ENCODE measurements at regions not wholly inside any gene's neighbourhood (a gene's known extent, or its start where the extent isn't known, plus 50 kb on each side); places are given as distances from the start of the nearest gene placed in this dataset.

DNA sequence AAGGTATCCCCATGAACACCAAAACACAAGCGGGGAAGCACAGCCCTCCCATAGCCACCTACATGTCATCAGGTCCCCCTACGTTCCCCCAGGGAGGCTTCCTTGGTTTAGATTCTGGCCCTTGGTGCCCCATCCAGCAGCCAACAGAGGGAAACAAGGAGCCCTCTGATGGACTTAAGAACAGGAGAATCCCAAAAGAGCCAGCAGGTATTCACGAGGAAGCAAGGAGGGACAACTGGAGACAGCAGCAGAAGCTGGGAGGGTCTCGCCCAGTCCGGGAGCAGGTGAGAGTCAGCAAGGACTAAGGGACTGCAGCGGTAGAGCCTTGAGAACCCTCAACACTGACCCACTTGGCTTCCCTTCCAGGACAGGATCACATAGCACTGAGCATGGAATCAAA lies 58.4 kb upstream of the TOP1 start:
- FAIRE-seq (no peak), DNase-seq (ENCODE audit: low read depth) (no peak)
- TF ChIP-seq, protein P1, sequence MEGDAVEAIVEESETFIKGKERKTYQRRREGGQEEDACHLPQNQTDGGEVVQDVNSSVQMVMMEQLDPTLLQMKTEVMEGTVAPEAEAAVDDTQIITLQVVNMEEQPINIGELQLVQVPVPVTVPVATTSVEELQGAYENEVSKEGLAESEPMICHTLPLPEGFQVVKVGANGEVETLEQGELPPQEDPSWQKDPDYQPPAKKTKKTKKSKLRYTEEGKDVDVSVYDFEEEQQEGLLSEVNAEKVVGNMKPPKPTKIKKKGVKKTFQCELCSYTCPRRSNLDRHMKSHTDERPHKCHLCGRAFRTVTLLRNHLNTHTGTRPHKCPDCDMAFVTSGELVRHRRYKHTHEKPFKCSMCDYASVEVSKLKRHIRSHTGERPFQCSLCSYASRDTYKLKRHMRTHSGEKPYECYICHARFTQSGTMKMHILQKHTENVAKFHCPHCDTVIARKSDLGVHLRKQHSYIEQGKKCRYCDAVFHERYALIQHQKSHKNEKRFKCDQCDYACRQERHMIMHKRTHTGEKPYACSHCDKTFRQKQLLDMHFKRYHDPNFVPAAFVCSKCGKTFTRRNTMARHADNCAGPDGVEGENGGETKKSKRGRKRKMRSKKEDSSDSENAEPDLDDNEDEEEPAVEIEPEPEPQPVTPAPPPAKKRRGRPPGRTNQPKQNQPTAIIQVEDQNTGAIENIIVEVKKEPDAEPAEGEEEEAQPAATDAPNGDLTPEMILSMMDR (IDR thresholded peaks at IDR 0.05; ENCODE audit: insufficient read depth, low read length, severe bottlenecking) = peak; percentile 5
- H3K27me3 ChIP-seq (ENCODE audit: control insufficient read depth, insufficient read depth, low read length) = no peaks in the 10 kb centered on the region
- H3K36me3 ChIP-seq (ENCODE audit: control insufficient read depth, insufficient read depth, low read length) = no peaks in the 10 kb centered on the region
- no peak overlapping the region for H3K4me3 ChIP-seq (ENCODE audit: low read depth, low read length)

DNA sequence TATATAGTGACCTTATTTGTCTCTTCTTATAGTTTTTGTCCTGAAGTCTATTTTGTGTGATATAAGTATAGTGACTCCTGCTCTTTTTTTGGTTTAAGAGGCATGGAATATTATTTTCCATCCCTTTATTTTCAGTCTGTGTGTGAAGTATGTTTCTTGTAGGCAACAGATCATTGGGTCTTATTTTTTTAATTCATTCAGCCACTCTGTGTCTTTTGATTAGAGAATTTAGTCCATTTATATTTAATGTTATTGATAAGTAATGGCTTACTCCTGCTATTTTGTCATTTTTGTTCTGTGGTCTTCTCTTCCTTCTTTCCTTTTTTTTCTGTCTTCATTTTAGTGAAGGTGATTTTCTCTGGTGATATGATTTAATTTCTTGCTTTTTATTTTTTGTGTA lies 51.4 kb upstream of the TOP1 start:
- no peaks in the 10 kb centered on the region for H3K27me3 ChIP-seq (ENCODE audit: control insufficient read depth, insufficient read depth, low read length)
- H3K36me3 ChIP-seq (ENCODE audit: control insufficient read depth, insufficient read depth, low read length) = no peaks in the 10 kb centered on the region
- no peak overlapping the region for H3K4me3 ChIP-seq (ENCODE audit: low read depth, low read length)
- FAIRE-seq (no peak), DNase-seq (ENCODE audit: low read depth) (no peak)
- TF ChIP-seq, protein P1 (IDR thresholded peaks at IDR 0.05; ENCODE audit: insufficient read depth, low read length, severe bottlenecking) = no peak

DNA sequence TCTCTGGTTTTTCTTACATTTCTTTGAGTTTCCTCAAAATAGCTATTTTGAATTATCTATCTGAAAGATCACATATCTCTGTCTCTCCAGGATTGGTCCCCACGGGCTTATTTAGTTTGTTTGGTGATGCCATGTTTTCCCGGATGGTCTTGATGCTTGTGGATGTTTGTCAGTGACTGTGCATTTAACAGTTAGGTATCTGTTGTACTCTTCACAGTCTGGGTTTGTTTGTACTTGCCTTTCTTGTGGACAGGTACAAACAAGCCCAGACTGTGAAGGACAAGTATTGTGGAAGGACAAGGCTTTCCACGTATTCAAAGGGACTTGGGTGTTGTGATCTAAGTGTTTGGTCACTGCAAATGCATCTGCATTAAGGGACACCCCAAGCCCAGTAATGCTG lies 49.9 kb upstream of the TOP1 start:
- TF ChIP-seq, protein P1 (IDR thresholded peaks at IDR 0.05; ENCODE audit: insufficient read depth, low read length, severe bottlenecking) = no peak
- FAIRE-seq (no peak), DNase-seq (ENCODE audit: low read depth) (peak; percentile 96)
- no peak overlapping the region for H3K4me3 ChIP-seq (ENCODE audit: low read depth, low read length)
- H3K27me3 ChIP-seq (ENCODE audit: control insufficient read depth, insufficient read depth, low read length) = no peaks in the 10 kb centered on the region
- no peaks in the 10 kb centered on the region for H3K36me3 ChIP-seq (ENCODE audit: control insufficient read depth, insufficient read depth, low read length)
